Suprapubic skin (tissue), 4 donors: ENCODE measurements at regions not wholly inside any gene's neighbourhood (a gene's known extent, or its start where the extent isn't known, plus 50 kb on each side); places are given as distances from the start of the nearest gene placed in this dataset.

ENCODE experiments used
- DNase-seq, 2 donors: peaks; one replicate each; pipeline ENCODE4 v3.0.0-alpha.2; 2019; ENCODE audit warnings: low spot score in 2 of 2
- H3K27ac ChIP-seq: fragments of 200-600 bp; sonication (generic); one replicate; pipeline ENCODE4 v1.5.1; 2019
- H3K27me3 ChIP-seq: fragments of 200-600 bp; sonication (generic); one replicate; pipeline ENCODE4 v1.5.1; 2019
- H3K36me3 ChIP-seq: fragments of 200-600 bp; sonication (generic); one replicate; pipeline ENCODE4 v1.5.1; 2019
- H3K4me1 ChIP-seq: fragments of 200-600 bp; sonication (generic); one replicate; pipeline ENCODE4 v1.5.1; 2019
- H3K4me3 ChIP-seq: fragments of 200-600 bp; sonication (generic); one replicate; pipeline ENCODE4 v1.5.1; 2019; ENCODE audit warnings: mild to moderate bottlenecking
- H3K9me3 ChIP-seq: fragments of 200-600 bp; sonication (generic); one replicate; pipeline ENCODE4 v1.5.1; 2019
- EP300 ChIP-seq: sonication (generic); formaldehyde crosslinking; IDR thresholded peaks from one replicate; pipeline ENCODE4 v1.6.1; 2017; ENCODE audit warnings: antibody characterized with exemption
- POLR2A ChIP-seq, 2 donors: fragments of 450-650 bp; IDR thresholded peaks; one replicate each; pipeline ENCODE4 v1.6.1; 2017; ENCODE audit warnings: antibody characterized with exemption in 2 of 2, mild to moderate bottlenecking in 2 of 2, moderate library complexity in 2 of 2
- POLR2AphosphoS5 ChIP-seq, 3 donors: sonication (generic); formaldehyde crosslinking; IDR thresholded peaks; one replicate each; pipeline ENCODE4 v1.6.1; 2017; ENCODE audit warnings: antibody characterized with exemption in 3 of 3
- WGBS: methylation state at CpG from one replicate; pipeline ENCODE4 v1.1.5; 2018; 5-methylcytosine and 5-hydroxymethylcytosine counted together
- TF ChIP-seq, protein P1 (sequence below), 2 donors: fragments of 200-600 bp in 1 of 2; fragments of 450-650 bp in 1 of 2; sonication (generic) in 1 of 2; IDR thresholded peaks; one replicate each; pipeline ENCODE4 v1.5.1; 2016 to 2019; ENCODE audit warnings: antibody characterized with exemption in 2 of 2, mild to moderate bottlenecking in 1 of 2, moderate library complexity in 1 of 2

DNA sequence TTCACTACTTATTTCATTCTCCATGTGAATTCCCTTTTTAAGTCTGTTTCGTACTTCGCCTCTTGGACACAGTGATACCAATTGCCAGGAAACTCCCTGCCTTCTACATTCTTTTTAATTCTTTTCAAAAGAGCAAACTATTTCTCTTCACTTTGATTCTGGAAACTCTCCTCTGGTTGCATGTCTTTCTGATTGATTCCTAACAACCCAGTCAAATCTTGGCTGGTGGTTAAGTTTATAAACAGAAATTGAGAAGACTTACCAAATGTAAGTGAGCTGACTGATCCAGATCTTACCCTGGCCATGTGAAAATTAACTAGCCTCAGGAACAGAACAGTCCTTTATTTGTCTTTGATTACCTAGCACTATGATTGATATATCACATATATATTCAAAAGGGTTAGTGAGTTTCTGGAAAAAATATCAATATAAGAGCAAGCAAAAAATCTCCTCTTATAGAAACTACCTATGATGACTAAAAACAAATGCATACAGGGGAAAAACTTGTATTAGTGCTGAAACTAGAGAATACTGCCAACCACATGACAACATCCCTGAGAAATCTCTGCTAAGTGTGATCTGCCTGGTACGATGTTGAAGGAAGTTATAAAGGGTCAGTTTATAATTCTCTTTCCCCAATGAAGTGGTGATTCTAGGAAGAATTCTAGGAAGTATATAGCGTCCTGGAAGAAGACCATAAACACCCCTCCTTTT is 152.6 kb upstream of the HTR2A start:
- H3K27ac ChIP-seq = no peak overlapping the region
- no peaks in the 10 kb centered on the region for H3K36me3 ChIP-seq
- no peak for DNase-seq
- WGBS = 61% methylated on average over 4 of the region's 4 CpGs
- H3K4me1 ChIP-seq = no peaks in the 10 kb centered on the region
- TF ChIP-seq, protein P1, sequence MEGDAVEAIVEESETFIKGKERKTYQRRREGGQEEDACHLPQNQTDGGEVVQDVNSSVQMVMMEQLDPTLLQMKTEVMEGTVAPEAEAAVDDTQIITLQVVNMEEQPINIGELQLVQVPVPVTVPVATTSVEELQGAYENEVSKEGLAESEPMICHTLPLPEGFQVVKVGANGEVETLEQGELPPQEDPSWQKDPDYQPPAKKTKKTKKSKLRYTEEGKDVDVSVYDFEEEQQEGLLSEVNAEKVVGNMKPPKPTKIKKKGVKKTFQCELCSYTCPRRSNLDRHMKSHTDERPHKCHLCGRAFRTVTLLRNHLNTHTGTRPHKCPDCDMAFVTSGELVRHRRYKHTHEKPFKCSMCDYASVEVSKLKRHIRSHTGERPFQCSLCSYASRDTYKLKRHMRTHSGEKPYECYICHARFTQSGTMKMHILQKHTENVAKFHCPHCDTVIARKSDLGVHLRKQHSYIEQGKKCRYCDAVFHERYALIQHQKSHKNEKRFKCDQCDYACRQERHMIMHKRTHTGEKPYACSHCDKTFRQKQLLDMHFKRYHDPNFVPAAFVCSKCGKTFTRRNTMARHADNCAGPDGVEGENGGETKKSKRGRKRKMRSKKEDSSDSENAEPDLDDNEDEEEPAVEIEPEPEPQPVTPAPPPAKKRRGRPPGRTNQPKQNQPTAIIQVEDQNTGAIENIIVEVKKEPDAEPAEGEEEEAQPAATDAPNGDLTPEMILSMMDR (IDR thresholded peaks at IDR 0.05) = no peak
- TF ChIP-seq POLR2A (IDR thresholded peaks at IDR 0.05) (no peak), EP300 (no peak), POLR2AphosphoS5 (IDR thresholded peaks at IDR 0.05) (no peak)
- no peak overlapping the region for H3K4me3 ChIP-seq
- H3K27me3 ChIP-seq = no peaks in the 10 kb centered on the region
- no peaks in the 10 kb centered on the region for H3K9me3 ChIP-seq

DNA sequence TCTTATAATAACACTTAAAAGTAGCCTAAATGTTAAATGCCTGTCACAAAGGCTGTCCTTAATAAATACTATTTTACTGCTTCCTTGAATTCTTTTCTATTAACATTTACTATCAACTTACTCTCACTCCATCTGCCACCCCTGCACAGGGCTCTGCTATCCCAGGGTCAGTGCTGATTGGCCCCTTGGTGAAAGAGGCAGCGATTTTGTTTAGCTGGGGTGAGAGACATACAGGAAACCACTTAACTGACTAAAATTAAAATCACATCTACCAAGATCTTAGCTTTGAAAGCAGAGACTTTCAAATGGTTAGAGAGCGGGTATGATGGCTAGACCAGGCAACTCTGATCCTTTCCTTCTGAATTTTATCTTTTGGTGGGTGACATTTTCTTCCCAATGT is 149.9 kb upstream of the HTR2A start:
- no peaks in the 10 kb centered on the region for H3K27me3 ChIP-seq
- no peaks in the 10 kb centered on the region for H3K9me3 ChIP-seq
- no peak overlapping the region for H3K4me3 ChIP-seq
- WGBS = 79% methylated on average over 2 of the region's 2 CpGs
- H3K4me1 ChIP-seq = no peaks in the 10 kb centered on the region
- DNase-seq = no peak
- no peaks in the 10 kb centered on the region for H3K36me3 ChIP-seq
- TF ChIP-seq POLR2A (IDR thresholded peaks at IDR 0.05) = no peak
- TF ChIP-seq POLR2AphosphoS5 (IDR thresholded peaks at IDR 0.05) = no peak
- TF ChIP-seq, protein P1 (IDR thresholded peaks at IDR 0.05) = no peak
- TF ChIP-seq EP300 = no peak
- H3K27ac ChIP-seq = no peak overlapping the region

DNA sequence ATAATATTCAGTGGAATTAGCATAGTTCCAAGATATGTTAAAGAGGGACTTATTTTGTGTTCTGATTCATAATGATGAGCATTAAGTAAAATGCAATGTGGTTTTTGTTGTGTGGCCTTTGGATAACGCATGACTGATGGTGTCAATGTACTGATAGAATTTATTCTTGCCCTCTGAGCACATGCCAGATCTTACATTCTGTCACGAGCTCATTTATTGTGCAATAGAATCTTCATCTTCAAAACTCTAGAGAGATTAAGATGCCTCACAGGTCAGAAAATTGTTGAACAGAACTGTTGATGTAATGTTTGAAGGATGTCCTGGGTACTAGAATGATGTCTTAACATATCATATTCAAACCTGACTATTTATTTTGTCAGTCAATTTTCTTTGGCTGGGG is 148.0 kb upstream of the HTR2A start:
- Histone ChIP-seq H3K4me3 (no peak overlapping the region), H3K4me1 (no peaks in the 10 kb centered on the region), H3K27me3 (no peaks in the 10 kb centered on the region), H3K36me3 (no peaks in the 10 kb centered on the region), H3K9me3 (no peaks in the 10 kb centered on the region), H3K27ac (no peak overlapping the region)
- DNase-seq = no peak
- TF ChIP-seq, protein P1 (IDR thresholded peaks at IDR 0.05) = no peak
- TF ChIP-seq POLR2A (IDR thresholded peaks at IDR 0.05) = no peak
- WGBS = 70% methylated on average over 2 of the region's 2 CpGs

DNA sequence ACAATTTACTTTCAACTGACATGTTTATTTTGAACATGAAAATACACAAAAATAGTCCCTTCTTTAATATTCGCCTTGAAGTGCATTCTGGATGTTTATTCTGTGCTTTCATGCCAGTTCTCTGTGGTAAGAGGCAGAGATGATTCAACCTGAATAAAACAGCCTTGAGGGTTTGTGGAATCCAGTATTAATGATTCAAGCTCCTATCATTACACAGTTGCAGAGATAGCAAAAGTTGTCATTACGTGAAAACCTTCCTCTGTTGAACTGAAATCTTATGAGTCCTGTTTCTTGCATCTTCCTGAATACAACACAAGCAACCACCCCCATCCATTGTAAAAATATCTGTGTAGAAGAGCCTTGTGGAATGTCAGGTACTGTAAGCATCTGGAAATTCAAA is 142.3 kb upstream of the HTR2A start:
- DNase-seq = no peak
- no peaks in the 10 kb centered on the region for H3K36me3 ChIP-seq
- H3K4me1 ChIP-seq = no peaks in the 10 kb centered on the region
- no peak overlapping the region for H3K4me3 ChIP-seq
- 88% methylated on average over 2 of the region's 2 CpGs for WGBS
- no peaks in the 10 kb centered on the region for H3K9me3 ChIP-seq
- no peaks in the 10 kb centered on the region for H3K27me3 ChIP-seq
- H3K27ac ChIP-seq = no peak overlapping the region
- TF ChIP-seq, protein P1 (IDR thresholded peaks at IDR 0.05) = no peak
- TF ChIP-seq POLR2AphosphoS5 (IDR thresholded peaks at IDR 0.05) (no peak), EP300 (no peak), POLR2A (IDR thresholded peaks at IDR 0.05) (no peak)

DNA sequence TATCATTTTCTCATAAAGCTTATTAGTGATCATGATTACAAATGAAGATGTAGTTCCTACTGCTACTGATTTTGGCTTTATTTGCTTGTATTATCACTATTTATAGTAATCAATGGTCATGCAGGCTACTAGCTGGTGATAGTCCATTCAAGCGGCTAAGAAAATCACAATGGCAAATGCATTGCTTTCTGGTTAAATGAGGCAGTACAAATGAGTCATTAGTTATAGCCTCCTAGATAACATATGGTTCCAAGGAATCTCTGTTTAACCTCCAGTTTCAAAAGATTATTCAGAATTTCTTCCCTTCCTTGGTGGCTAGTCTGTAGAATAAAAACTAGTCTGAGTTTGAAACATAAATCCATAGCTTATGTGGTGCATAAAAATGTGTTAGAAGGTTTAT is 141.3 kb upstream of the HTR2A start:
- Histone ChIP-seq H3K27me3 (no peaks in the 10 kb centered on the region), H3K4me3 (no peak overlapping the region), H3K27ac (no peak overlapping the region), H3K36me3 (no peaks in the 10 kb centered on the region), H3K9me3 (no peaks in the 10 kb centered on the region), H3K4me1 (no peaks in the 10 kb centered on the region)
- TF ChIP-seq, protein P1 (IDR thresholded peaks at IDR 0.05) = no peak
- TF ChIP-seq EP300 (no peak), POLR2AphosphoS5 (IDR thresholded peaks at IDR 0.05) (no peak), POLR2A (IDR thresholded peaks at IDR 0.05) (no peak)
- 94% methylated on average over 1 of the region's 1 CpG for WGBS
- DNase-seq = no peak
